ENCODE measurements at regions not wholly inside any gene's neighbourhood (a gene's known extent, or its start where the extent isn't known, plus 50 kb on each side); places are given as distances from the start of the nearest gene placed in this dataset.

- TF ChIP-seq USF2 (IDR thresholded peaks at IDR 0.05; ENCODE audit: borderline replicate concordance, low read depth, low read length) (no peak), JUND (IDR thresholded peaks at IDR 0.05) (no peak)
Measured at GRCh38 chr6:3665608-3666007, 85.9 kb downstream of the PXDC1 start (continued).

- Histone ChIP-seq H3K4me2 (no peak overlapping the region), H3K27ac (ENCODE audit: low read depth in 2 of 2, low read length in 1 of 2) (no peak overlapping the region), H3K4me3 (ENCODE audit: low read depth in 2 of 2, low read length in 1 of 2) (no peak overlapping the region), H3K36me3 (replicated peaks in 1 of 2; ENCODE audit: control insufficient read depth in 1 of 2, insufficient read depth in 2 of 2, low read length in 1 of 2) (no peaks in the 10 kb centered on the region), H3K4me1 (ENCODE audit: control insufficient read depth in 1 of 2, insufficient read depth in 2 of 2, low read depth in 1 of 2, low read length in 1 of 2) (no peaks in the 10 kb centered on the region; a peak in 1 of 4 replicates), H3K27me3 (ENCODE audit: insufficient read depth) (no peaks in the 10 kb centered on the region; the same call in 1 of the 2 replicates), H3K9ac (no peak overlapping the region), H2AFZ (ENCODE audit: low read depth) (no peak overlapping the region), H3K9me2 (no peaks in the 10 kb centered on the region), H3F3A (replicated peaks; ENCODE audit: insufficient read depth) (no peaks in the 10 kb centered on the region), H3K79me2 (ENCODE audit: insufficient read depth) (no peaks in the 10 kb centered on the region), H4K20me1 (ENCODE audit: insufficient read depth) (no peaks in the 10 kb centered on the region), H3K9me3 (peaks cover 4% of the 10 kb centered on the region; the same call in 1 of the 2 replicates)
- TF ChIP-seq IRF3 (IDR thresholded peaks at IDR 0.05; ENCODE audit: low read depth, low read length) = no peak
- TF ChIP-seq TEAD4 (IDR thresholded peaks at IDR 0.05; ENCODE audit: borderline replicate concordance, insufficient read depth) = no peak
- TF ChIP-seq JUND (IDR thresholded peaks at IDR 0.05) = no peak
- TF ChIP-seq CTCF (IDR thresholded peaks at IDR 0.05) = no peak
- no peak for TF ChIP-seq GABPA (IDR thresholded peaks at IDR 0.05; ENCODE audit: low read depth)
- no peak for TF ChIP-seq MAX (IDR thresholded peaks at IDR 0.05; ENCODE audit: low read depth)
- no peak for TF ChIP-seq MEF2A (IDR thresholded peaks at IDR 0.05; ENCODE audit: borderline replicate concordance, low read depth)
- no peak for TF ChIP-seq NFIC (IDR thresholded peaks at IDR 0.05; ENCODE audit: borderline replicate concordance)
- TF ChIP-seq TCF12 (IDR thresholded peaks at IDR 0.05) = no peak
- TF ChIP-seq SIN3A (IDR thresholded peaks at IDR 0.05; ENCODE audit: borderline replicate concordance, low read depth, low read length) = no peak
- no peak for TF ChIP-seq ELF1 (IDR thresholded peaks at IDR 0.05)
- TF ChIP-seq FOXJ3 (CRISPR knock-in tag; IDR thresholded peaks at IDR 0.05) = no peak
- TF ChIP-seq NRF1 (IDR thresholded peaks at IDR 0.05; ENCODE audit: low read depth, low read length) = no peak
- TF ChIP-seq TAF1 (IDR thresholded peaks at IDR 0.05; ENCODE audit: borderline replicate concordance, low read depth, low read length) = no peak
- ChIA-PET CTCF (no interaction called here), POLR2A (no interaction called here)
- DNase-seq = no peak
- 44% methylated on average over 8 of the region's 8 CpGs for WGBS (ENCODE audit: low lambda C conversion rate)
Measured at GRCh38 chr6:3664625-3665041, 86.9 kb downstream of the PXDC1 start.

Data from SK-N-SH (cell line).